ENCODE measurements at regions not wholly inside any gene's neighbourhood (a gene's known extent, or its start where the extent isn't known, plus 50 kb on each side); places are given as distances from the start of the nearest gene placed in this dataset.

- TF ChIP-seq CTCF (IDR thresholded peaks at IDR 0.05) (no peak), POLR2A (IDR thresholded peaks at IDR 0.05) (no peak)
These were observed 262.1 kb downstream of the LPIN1 start for GRCh38 chr2:12008425-12009061.
